HCT116 (cell line): ENCODE measurements at regions not wholly inside any gene's neighbourhood (a gene's known extent, or its start where the extent isn't known, plus 50 kb on each side); places are given as distances from the start of the nearest gene placed in this dataset.

Source experiments
- ATAC-seq: fragments of 200-7000 bp; cut with Tn5 transposase; 2 replicates; pipeline ENCODE4 v1.9.1; 2020; ENCODE audit warnings: mild to moderate bottlenecking, moderate library complexity
- BruUV-seq: library from RNA; stranded (reverse); fragments of 400-500 nt; replicated peaks from 2 replicates; lab custom pipeline; 2021; lab: Mats Ljungman, UMichigan
- CTCF ChIA-PET: fragments of 300-600 bp; sonication (Branson Sonifier 250); formaldehyde crosslinking; loops from one replicate; lab custom pipeline; 2021; ENCODE audit warnings: antibody characterized with exemption; lab: Charles Lee
- POLR2A ChIA-PET: fragments of 300-600, 350-600 bp; sonication (Branson Sonifier 250); formaldehyde crosslinking; loops from one replicate; lab custom pipeline; 2021; ENCODE audit warnings: antibody characterized with exemption; lab: Charles Lee
- RAD21 ChIA-PET, 2 experiments: fragments of 300-600 bp; sonication (Branson Sonifier 250); formaldehyde crosslinking; loops; one replicate each; lab custom pipeline; 2023; ENCODE audit warnings: low total read pairs in 2 of 2; ENCODE audit not compliant: uncharacterized antibody in 2 of 2, unreplicated experiment in 2 of 2, low non-redundant PET in 1 of 2; lab: Charles Lee
- DNase-seq: peaks from one replicate; pipeline ENCODE4 v3.0.0-alpha.2; 2010; ENCODE audit warnings: low read depth, low spot score
- H2AFZ ChIP-seq: fragments of 200-600 bp; shearing (Covaris generic), sonication (generic); 2 replicates; pipeline ENCODE4 v1.6.1; 2017; ENCODE audit warnings: low read depth, mixed run types, mixed read lengths, antibody characterized with exemption, low read length; ENCODE audit not compliant: poor library complexity, severe bottlenecking
- H3K27ac ChIP-seq: 2 replicates; pipeline ENCODE4 v1.5.1; 2012; ENCODE audit warnings: low read depth, low read length
- H3K27me3 ChIP-seq: fragments of 200-600 bp; sonication (generic); 2 replicates; pipeline ENCODE4 v1.6.1; 2016; ENCODE audit warnings: mixed run types, low read length, mixed read lengths; ENCODE audit not compliant: insufficient read depth
- H3K36me3 ChIP-seq, 2 experiments: fragments of 200-500 bp in 1 of 2; fragments of 200-600 bp in 1 of 2; sonication (Bioruptor generic) in 1 of 2; sonication (generic) in 1 of 2; 2 replicates each; pipeline versions ENCODE4 v1.5.1 to v1.6.1; 2014 to 2016; ENCODE audit warnings: low read length in 2 of 2, inconsistent platforms in 1 of 2, mixed read lengths in 1 of 2, mixed run types in 1 of 2; ENCODE audit not compliant: insufficient read depth in 2 of 2, control insufficient read depth in 1 of 2
- H3K4me1 ChIP-seq, 2 experiments: fragments of 200-600 bp in 1 of 2; sonication (generic) in 1 of 2; 2 replicates each; pipeline versions ENCODE4 v1.5.1 to v1.6.1; 2012 to 2017; ENCODE audit warnings: low read length in 2 of 2, inconsistent platforms in 1 of 2, mild to moderate bottlenecking in 1 of 2, mixed read lengths in 1 of 2, mixed run types in 1 of 2, moderate library complexity in 1 of 2; ENCODE audit not compliant: insufficient read depth in 2 of 2, control insufficient read depth in 1 of 2
- H3K4me2 ChIP-seq: fragments of 200-600 bp; sonication (generic); 2 replicates; pipeline ENCODE4 v1.6.1; 2017; ENCODE audit warnings: mixed run types, low read length, mixed read lengths
- H3K4me3 ChIP-seq, 2 experiments: fragments of 200-600 bp in 1 of 2; sonication (generic) in 1 of 2; replicated peaks in 1 of 2; 2 replicates each; pipeline ENCODE4 v1.5.1; 2011 to 2016; ENCODE audit warnings: low read length in 2 of 2, control low read depth in 1 of 2, low read depth in 1 of 2, mild to moderate bottlenecking in 1 of 2, mixed read lengths in 1 of 2, mixed run types in 1 of 2
- H3K79me2 ChIP-seq: fragments of 200-600 bp; sonication (generic); 2 replicates; pipeline ENCODE4 v1.6.1; 2017; ENCODE audit warnings: mild to moderate bottlenecking, mixed run types, low read length, moderate library complexity, mixed read lengths; ENCODE audit not compliant: insufficient read depth
- H3K9ac ChIP-seq: fragments of 200-600 bp; sonication (generic); 2 replicates; pipeline ENCODE4 v1.6.1; 2016; ENCODE audit warnings: low read length, mixed read lengths
- H3K9me2 ChIP-seq: fragments of 200-600 bp; sonication (generic), shearing (Covaris generic); 2 replicates; pipeline ENCODE4 v1.6.1; 2017; ENCODE audit warnings: mixed run types, mild to moderate bottlenecking, moderate library complexity; ENCODE audit not compliant: insufficient read depth
- H3K9me3 ChIP-seq, 2 experiments: fragments of 200-500 bp in 1 of 2; fragments of 200-600 bp in 1 of 2; sonication (Bioruptor generic) in 1 of 2; sonication (generic) in 1 of 2; 2 replicates each; pipeline ENCODE4 v1.6.1; 2014 to 2017; ENCODE audit warnings: low read length in 2 of 2, mixed read lengths in 2 of 2, inconsistent platforms in 1 of 2, low read depth in 1 of 2, mild to moderate bottlenecking in 1 of 2, mixed run types in 1 of 2, moderate library complexity in 1 of 2; ENCODE audit not compliant: control insufficient read depth in 1 of 2, insufficient read depth in 1 of 2
- H4K20me1 ChIP-seq: fragments of 200-600 bp; sonication (generic), shearing (Covaris generic); 2 replicates; pipeline ENCODE4 v1.6.1; 2017; ENCODE audit warnings: mixed run types, mild to moderate bottlenecking, moderate library complexity; ENCODE audit not compliant: insufficient read depth
- ATF3 ChIP-seq: IDR thresholded peaks from 2 replicates; pipeline ENCODE4 v1.6.1; 2012
- MAX ChIP-seq: IDR thresholded peaks from 2 replicates; pipeline ENCODE4 v1.6.1; 2012
- POLR2A ChIP-seq: IDR thresholded peaks from 2 replicates; pipeline ENCODE4 v1.7.0; 2011; ENCODE audit warnings: borderline replicate concordance; ENCODE audit not compliant: insufficient read depth, insufficient read length; ENCODE audit errors: extremely low read depth
- REST ChIP-seq: IDR thresholded peaks from 2 replicates; pipeline ENCODE4 v1.6.1; 2012; ENCODE audit warnings: low read depth
- TCF7L2 ChIP-seq: IDR thresholded peaks from 2 replicates; pipeline ENCODE4 v1.7.0; 2011; ENCODE audit warnings: borderline replicate concordance, inconsistent platforms; ENCODE audit not compliant: insufficient read depth, insufficient read length; ENCODE audit errors: extremely low read depth
- ZNF274 ChIP-seq: fragments of 200-500 bp; sonication (Bioruptor generic); IDR thresholded peaks from 2 replicates; pipeline ENCODE4 v1.6.1; 2014; ENCODE audit warnings: mild to moderate bottlenecking, low read depth, low read length, inconsistent platforms
- intact Hi-C: fragments of 100-400 bp; cut with micrococcal nuclease; formaldehyde crosslinking; loops from 2 replicates; pipeline ENCODE4 v1.10.0; 2022

GRCh38 chr11:23308041-23308440 lies 447.8 kb upstream of the CCDC179 start:
- H2AFZ ChIP-seq = no peak overlapping the region
- no peaks in the 10 kb centered on the region for H3K79me2 ChIP-seq
- no peaks in the 10 kb centered on the region for H4K20me1 ChIP-seq
- ChIA-PET CTCF (no interaction called here), RAD21 (no interaction called here)
- H3K27ac ChIP-seq = no peak overlapping the region
- H3K9me3 ChIP-seq = peaks cover 6 to 16% of the 10 kb centered on the region in 2 experiments; a peak in 2 of 4 replicates
- no peaks in the 10 kb centered on the region for H3K9me2 ChIP-seq
- no peaks in the 10 kb centered on the region for H3K36me3 ChIP-seq
- no peak overlapping the region for H3K4me3 ChIP-seq
- DNase-seq (no peak), ATAC-seq (no peak)
- intact Hi-C loops = no loop called here
- H3K27me3 ChIP-seq = no peaks in the 10 kb centered on the region
- H3K9ac ChIP-seq = no peak overlapping the region
- no peak for TF ChIP-seq TCF7L2
- TF ChIP-seq MAX = no peak
- TF ChIP-seq POLR2A = no peak
- TF ChIP-seq REST = no peak
- TF ChIP-seq ATF3 = no peak
- TF ChIP-seq ZNF274 = no peak
- TF ChIP-seq, all 23 proteins: peak for 0
- BruUV-seq = no TSS peak
- Histone ChIP-seq H3K4me2 (no peak overlapping the region), H3K4me1 (no peaks in the 10 kb centered on the region)
- POLR2A ChIA-PET = no interaction called here
